GM13976 (cell line): ENCODE measurements at regions not wholly inside any gene's neighbourhood (a gene's known extent, or its start where the extent isn't known, plus 50 kb on each side); places are given as distances from the start of the nearest gene placed in this dataset.

Experiments used
- DNase-seq: peaks from one replicate; pipeline ENCODE4 v3.0.0; 2012; ENCODE audit warnings: low spot score
- CTCF ChIP-seq: IDR thresholded peaks from 2 replicates; pipeline ENCODE4 v1.5.1; 2012; ENCODE audit warnings: borderline replicate concordance, mild to moderate bottlenecking; ENCODE audit not compliant: insufficient read depth; ENCODE audit errors: extremely low read depth, missing control alignments, control extremely low read depth
- in situ Hi-C: fragments of 300-500 bp; cut with MboI; formaldehyde crosslinking; loops from one replicate; pipeline ENCODE4 v1.12.0; 2022; ENCODE audit warnings: low sequenced_read_pairs, mixed read lengths, inconsistent platforms; ENCODE audit not compliant: unreplicated experiment

DNA sequence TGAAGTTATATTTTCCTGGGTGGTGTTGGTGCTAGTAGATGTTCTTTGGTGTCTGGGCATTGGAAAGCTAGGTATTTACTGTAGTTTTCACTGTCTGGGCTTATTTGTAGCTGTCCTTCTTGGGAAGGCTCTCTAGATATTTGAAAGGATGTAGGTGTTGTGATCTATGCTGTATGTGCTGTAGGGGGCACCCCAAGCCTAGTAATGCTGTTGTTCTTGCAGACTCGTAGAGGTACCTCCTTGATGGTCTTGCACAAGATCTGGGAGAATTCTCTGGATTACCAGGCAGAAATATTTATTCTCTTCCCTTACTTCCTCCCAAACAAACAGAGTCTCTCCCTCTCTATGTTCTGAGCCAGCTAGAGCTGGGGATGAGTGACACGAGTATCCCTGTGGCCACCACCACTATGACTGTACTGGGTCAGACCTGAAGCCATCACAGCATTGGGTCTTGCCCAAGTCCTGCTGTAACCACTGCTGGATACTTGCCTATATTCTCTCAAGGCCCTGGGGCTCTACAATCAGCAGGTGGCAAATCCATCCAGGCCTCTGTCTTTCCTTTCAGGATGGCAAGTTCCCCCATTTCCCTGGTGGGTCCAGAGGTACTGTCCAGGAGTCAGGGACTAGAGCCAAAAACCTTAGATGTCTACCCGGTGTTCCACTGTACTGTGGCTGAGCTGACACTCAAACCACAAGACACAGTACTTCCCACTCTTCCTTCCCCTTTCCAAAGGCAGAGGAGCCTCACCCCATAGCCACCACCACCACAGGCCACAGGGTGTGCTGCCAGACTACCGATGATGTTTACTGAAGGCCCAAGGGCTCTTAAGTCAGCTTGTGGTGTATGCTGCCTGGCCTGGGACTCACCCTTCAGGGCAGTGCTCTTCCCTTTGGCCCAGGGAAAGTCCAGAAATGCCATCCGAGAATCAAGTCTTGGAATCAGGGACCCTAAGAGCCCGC, 195.2 kb upstream of the DPPA4 start:
- no peak for TF ChIP-seq CTCF
- in situ Hi-C loops, result no loop called here
- no peak for DNase-seq

DNA sequence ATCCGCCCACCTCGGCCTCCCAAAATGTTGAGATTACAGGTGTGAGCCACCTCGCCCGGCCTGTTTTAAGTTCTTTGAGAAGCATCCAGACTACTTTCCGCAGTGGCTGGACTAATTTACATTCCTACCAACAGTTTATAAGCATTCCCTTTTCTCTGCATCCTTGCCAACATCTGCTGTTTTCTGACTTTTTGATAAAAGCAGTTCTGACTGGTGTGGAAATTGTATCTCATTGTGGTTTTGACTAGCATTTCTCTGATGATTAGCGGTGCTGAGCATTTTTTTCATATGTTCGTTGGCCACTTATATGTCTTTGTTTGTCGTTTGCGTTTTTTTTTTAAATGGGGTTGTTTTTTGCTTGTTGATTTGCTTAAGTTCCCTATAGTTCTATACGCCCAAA, 208.4 kb upstream of the DPPA4 start:
- no peak for TF ChIP-seq CTCF
- in situ Hi-C loops, result no loop called here
- DNase-seq, result no peak

DNA sequence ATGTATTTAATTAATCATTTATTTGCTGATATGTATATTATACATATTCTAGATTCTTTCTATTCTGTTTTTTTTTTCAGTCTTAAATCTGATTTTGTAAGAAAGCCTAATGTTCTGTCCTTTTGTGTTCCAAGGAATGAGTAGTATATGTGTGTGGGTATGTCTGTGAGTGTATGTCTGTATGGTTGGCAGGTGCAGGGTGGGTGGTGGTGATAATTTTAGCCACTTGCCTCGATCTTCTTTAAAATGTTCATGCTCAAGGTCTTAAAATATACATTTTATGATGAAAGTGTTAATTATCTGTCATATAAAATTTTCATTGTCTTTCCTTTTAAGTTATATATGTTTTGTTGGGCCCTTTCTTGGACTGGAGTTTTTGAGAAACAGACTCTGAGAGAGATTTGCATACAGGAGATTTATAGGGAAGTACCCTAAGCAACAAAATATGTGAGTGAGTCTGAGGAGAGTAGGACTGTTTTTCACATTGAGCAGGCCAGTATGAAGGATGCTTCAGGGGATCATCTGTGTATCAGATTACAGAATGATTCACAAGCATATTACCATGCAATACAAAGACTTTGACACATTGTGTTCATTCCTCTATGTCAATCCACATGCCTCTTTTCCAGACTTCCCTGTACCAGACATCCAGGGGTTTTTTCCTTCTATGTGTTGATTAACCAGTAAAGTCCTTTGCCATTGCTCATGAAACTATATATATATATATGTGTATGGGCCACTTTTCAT, 211.0 kb upstream of the DPPA4 start:
- no peak for DNase-seq
- no peak for TF ChIP-seq CTCF
- in situ Hi-C loops, result no loop called here

DNA sequence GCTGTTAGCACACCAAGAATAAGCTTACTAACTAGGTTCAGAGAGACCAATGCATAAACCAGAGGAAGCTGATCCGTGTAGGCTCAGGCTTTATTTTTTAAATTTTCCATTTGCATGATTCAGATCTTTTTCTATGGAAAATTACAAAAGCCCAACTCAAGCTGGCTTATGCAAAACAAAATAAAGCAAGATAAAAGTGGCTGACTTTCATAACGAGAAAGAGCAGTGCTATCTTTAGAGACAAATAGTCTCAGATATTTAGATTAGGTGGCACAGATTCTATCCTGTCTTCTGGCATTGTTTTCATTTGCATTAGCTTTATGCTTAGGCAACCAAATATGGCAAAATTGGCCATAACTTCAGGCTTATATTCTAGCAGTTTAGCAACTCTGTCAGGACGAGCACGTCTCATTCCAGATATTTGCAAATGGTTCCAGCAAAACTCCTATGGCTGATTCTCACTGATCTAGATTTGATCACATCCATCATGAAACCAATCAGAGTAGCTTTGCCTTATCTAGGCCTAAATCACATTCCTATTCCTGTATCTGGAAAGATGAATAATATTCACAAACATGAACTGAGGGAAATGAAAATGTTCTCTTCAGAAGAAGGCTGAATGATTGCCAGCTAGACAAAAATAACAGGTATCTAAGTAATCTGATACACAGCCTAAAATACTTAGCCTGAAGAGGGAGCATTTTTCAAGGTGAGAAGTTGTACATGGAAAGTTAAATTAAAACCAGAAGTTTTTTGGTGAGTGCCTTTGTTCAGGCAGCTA, 216.4 kb upstream of the DPPA4 start:
- no peak for TF ChIP-seq CTCF
- in situ Hi-C loops, result no loop called here
- DNase-seq, result no peak

GRCh38 chr3:109559389-109559788, 222.0 kb upstream of the DPPA4 start:
- no peak for DNase-seq
- TF ChIP-seq CTCF, result no peak
- in situ Hi-C loops, result no loop called here

- no peak for DNase-seq
- no peak for TF ChIP-seq CTCF
- in situ Hi-C loops, result no loop called here
Measured at GRCh38 chr3:109563149-109563548, 225.8 kb upstream of the DPPA4 start.
